HG03045 (cell line): ENCODE measurements at regions not wholly inside any gene's neighbourhood (a gene's known extent, or its start where the extent isn't known, plus 50 kb on each side); places are given as distances from the start of the nearest gene placed in this dataset.
"Not testable (repeated sequence)": the region's sequence is repeated elsewhere in the genome, so short reads cannot be mapped to it uniquely, and the experiment has no call there.

ENCODE experiments used
- ATAC-seq: cut with Tn5 transposase; IDR thresholded peaks from one replicate; pipeline ENCODE4 v1.9.1; 2021; ENCODE audit warnings: mild to moderate bottlenecking, moderate library complexity; ENCODE audit not compliant: unreplicated experiment

- ATAC-seq, result no peak
These were observed 194.8 kb upstream of the TRPC7 start for GRCh38 chr5:136560126-136560525.

- ATAC-seq, result no peak
These were observed 194.3 kb upstream of the TRPC7 start for GRCh38 chr5:136559651-136560050.

GRCh38 chr5:136547096-136547495 is 181.8 kb upstream of the TRPC7 start:
- not testable (repeated sequence) for ATAC-seq

GRCh38 chr5:136546441-136546840 is 181.1 kb upstream of the TRPC7 start:
- ATAC-seq, result not testable (repeated sequence)

- ATAC-seq, result not testable (repeated sequence)
These were observed 179.7 kb upstream of the TRPC7 start for GRCh38 chr5:136545031-136545430.

- ATAC-seq, result no peak
These were observed 173.2 kb upstream of the TRPC7 start for GRCh38 chr5:136538534-136538933.

GRCh38 chr5:136529081-136529480 is 163.7 kb upstream of the TRPC7 start:
- ATAC-seq, result no peak

GRCh38 chr5:136528481-136529030 is 163.2 kb upstream of the TRPC7 start:
- no peak for ATAC-seq

- no peak for ATAC-seq
These were observed 162.0 kb upstream of the TRPC7 start for GRCh38 chr5:136527311-136527710.

GRCh38 chr5:136526791-136527190 is 161.4 kb upstream of the TRPC7 start:
- ATAC-seq, result no peak

GRCh38 chr5:136526021-136526420 is 160.7 kb upstream of the TRPC7 start:
- no peak for ATAC-seq

- ATAC-seq, result no peak
These were observed 160.3 kb upstream of the TRPC7 start for GRCh38 chr5:136525597-136525996.

- ATAC-seq, result no peak
These were observed 157.0 kb upstream of the TRPC7 start for GRCh38 chr5:136522217-136522956.

GRCh38 chr5:136521696-136522095 is 156.4 kb upstream of the TRPC7 start:
- ATAC-seq, result no peak

GRCh38 chr5:136518814-136519213 is 153.5 kb upstream of the TRPC7 start:
- no peak for ATAC-seq

- no peak for ATAC-seq
These were observed 152.8 kb upstream of the TRPC7 start for GRCh38 chr5:136518174-136518573.

- ATAC-seq, result no peak
These were observed 152.4 kb upstream of the TRPC7 start for GRCh38 chr5:136517755-136518154.

GRCh38 chr5:136516637-136517036 is 151.3 kb upstream of the TRPC7 start:
- no peak for ATAC-seq

- no peak for ATAC-seq
These were observed 148.1 kb upstream of the TRPC7 start for GRCh38 chr5:136513430-136513829.

GRCh38 chr5:136511046-136511445 is 145.7 kb upstream of the TRPC7 start:
- no peak for ATAC-seq

- no peak for ATAC-seq
These were observed 145.1 kb upstream of the TRPC7 start for GRCh38 chr5:136510481-136510880.

- no peak for ATAC-seq
These were observed 140.8 kb upstream of the TRPC7 start for GRCh38 chr5:136506131-136506530.

- no peak for ATAC-seq
These were observed 135.8 kb upstream of the TRPC7 start for GRCh38 chr5:136501133-136501532.
